Activated CD4-positive, alpha-beta T cell treated with anti-CD3 and anti-CD28 coated beads for 36 hours (primary cell): ENCODE measurements at regions not wholly inside any gene's neighbourhood (a gene's known extent, or its start where the extent isn't known, plus 50 kb on each side); places are given as distances from the start of the nearest gene placed in this dataset. TPM values are rescaled to one million over a fixed set of nuclear protein-coding genes. Genes with fewer than 3 reads are reported as not detected.

ENCODE experiments used
- microRNA-seq: library from miRNA; unstranded; fragments of <30 nt; microRNA quantifications from one replicate; pipeline ENCODE4 v1.2.0, GENCODE V29; 2021; ENCODE audit warnings: borderline replicate concordance

Small RNA genes lying in the stretch of these regions (microRNA-seq; reads per million reads assigned to microRNA genes)
- gene MIR873: not detected
- not detected for gene MIR876
